K562 (cell line): ENCODE measurements at regions not wholly inside any gene's neighbourhood (a gene's known extent, or its start where the extent isn't known, plus 50 kb on each side); places are given as distances from the start of the nearest gene placed in this dataset.

Source experiments
- ARID1B ChIP-seq: fragments of 450-650 bp; IDR thresholded peaks from 2 replicates; pipeline ENCODE4 v1.6.1; 2016; ENCODE audit warnings: antibody characterized with exemption, mild to moderate bottlenecking, inconsistent platforms
- ARID2 ChIP-seq: fragments of 450-650 bp; IDR thresholded peaks from 2 replicates; pipeline ENCODE4 v1.6.1; 2017; ENCODE audit warnings: antibody characterized with exemption, mild to moderate bottlenecking
- CBFA2T2 ChIP-seq: fragments of 450-650 bp; conservative IDR thresholded peaks from 2 replicates; pipeline ENCODE4 v1.6.1; 2017; ENCODE audit warnings: mild to moderate bottlenecking
- CBFA2T3 ChIP-seq: fragments of 450-650 bp; IDR thresholded peaks from 2 replicates; pipeline ENCODE4 v1.6.1; 2017
- CXXC5 ChIP-seq: fragments of 250-450 bp; sonication (Bioruptor Pico); IDR thresholded peaks from 2 replicates; pipeline ENCODE4 v1.8.0; 2022; ENCODE audit warnings: inconsistent platforms, mild to moderate bottlenecking, moderate library complexity
- E2F1 ChIP-seq: sonication (generic); formaldehyde crosslinking; IDR thresholded peaks from 2 replicates; pipeline ENCODE4 v1.8.1; 2023; ENCODE audit warnings: mild to moderate bottlenecking, missing genetic modification reagents, moderate library complexity
- EP300 ChIP-seq: IDR thresholded peaks from 2 replicates; pipeline ENCODE4 v1.6.1; 2012; ENCODE audit warnings: low read length, improper control_type of control experiment
- FOXA1 ChIP-seq: fragments of 450-650 bp; IDR thresholded peaks from 2 replicates; pipeline ENCODE4 v1.6.1; 2016; ENCODE audit warnings: mild to moderate bottlenecking, borderline replicate concordance
- LCOR ChIP-seq: sonication (generic); formaldehyde crosslinking; IDR thresholded peaks from 2 replicates; pipeline ENCODE4 v1.8.0; 2022; ENCODE audit warnings: mild to moderate bottlenecking, missing genetic modification reagents
- NCOR1 ChIP-seq: fragments of 450-650 bp; IDR thresholded peaks from 2 replicates; pipeline ENCODE4 v1.6.1; 2016; ENCODE audit warnings: mild to moderate bottlenecking, moderate library complexity
- POLR2AphosphoS5 ChIP-seq: IDR thresholded peaks from 2 replicates; pipeline ENCODE4 v1.6.1; 2011; ENCODE audit warnings: mild to moderate bottlenecking, low read depth, low read length, moderate library complexity; ENCODE audit not compliant: control insufficient read depth, insufficient read depth
- POLR2G ChIP-seq: fragments of 200-400 bp; formaldehyde crosslinking; IDR thresholded peaks from 2 replicates; pipeline ENCODE4 v1.6.1; 2017; ENCODE audit warnings: low read depth, mild to moderate bottlenecking, antibody characterized with exemption, low read length, moderate library complexity
- SMARCA4 ChIP-seq: fragments of 450-650 bp; IDR thresholded peaks from 2 replicates; pipeline ENCODE4 v1.6.1; 2016
- SMARCE1 ChIP-seq: fragments of 450-650 bp; IDR thresholded peaks from 2 replicates; pipeline ENCODE4 v1.7.1; 2016; ENCODE audit warnings: mild to moderate bottlenecking
- TCF3 ChIP-seq: sonication (generic); formaldehyde crosslinking; IDR thresholded peaks from 2 replicates; pipeline ENCODE4 v1.4.0; 2020; ENCODE audit warnings: mild to moderate bottlenecking, missing genetic modification reagents
- TEAD4 ChIP-seq, 2 experiments: sonication (generic) in 1 of 2; formaldehyde crosslinking in 1 of 2; IDR thresholded peaks; 2 replicates each; pipeline versions ENCODE4 v1.6.1 to v1.8.0; 2012 to 2022; ENCODE audit warnings: borderline replicate concordance in 1 of 2, inconsistent platforms in 1 of 2, low read length in 1 of 2, mild to moderate bottlenecking in 1 of 2, missing genetic modification reagents in 1 of 2
- TRIM24 ChIP-seq, 2 experiments: fragments of 450-650 bp; IDR thresholded peaks; 2 replicates each; pipeline ENCODE4 v1.6.1; 2016
- USF1 ChIP-seq: sonication (generic); formaldehyde crosslinking; IDR thresholded peaks from 2 replicates; pipeline ENCODE4 v1.9.0; 2022; ENCODE audit warnings: mild to moderate bottlenecking, missing genetic modification reagents
- ZNF121 ChIP-seq: sonication (generic); formaldehyde crosslinking; conservative IDR thresholded peaks from 2 replicates; pipeline ENCODE4 v1.8.0; 2022; ENCODE audit warnings: missing genetic modification reagents
- ZNF384 ChIP-seq: IDR thresholded peaks from 2 replicates; pipeline ENCODE4 v1.6.1; 2012; ENCODE audit warnings: low read depth, low read length, improper control_type of control experiment
- ZNF395 ChIP-seq: fragments of 200-800 bp; sonication (Bioruptor generic); IDR thresholded peaks from 2 replicates; pipeline ENCODE4 v1.6.1; 2017; ENCODE audit warnings: missing genetic modification characterization, missing compliant biosample characterization
- ZNF764 ChIP-seq: fragments of 250-450 bp; sonication (Bioruptor Pico); IDR thresholded peaks from 2 replicates; pipeline ENCODE4 v1.4.0; 2020; ENCODE audit warnings: low read depth, mild to moderate bottlenecking, moderate library complexity

GRCh38 chr11:95717314-95717713 is 72.3 kb downstream of the FAM76B start (continued):
- no peak for TF ChIP-seq ARID2
- TF ChIP-seq TCF3 = peak; percentile 71
- TF ChIP-seq FOXA1 = no peak
- TF ChIP-seq CBFA2T3 = peak; percentile 85
- TF ChIP-seq E2F1 = no peak
- TF ChIP-seq ZNF395 (CRISPR knock-in tag) = no peak
- peak; percentile 74 for TF ChIP-seq ARID1B
- peak in 1 of 2 experiments; percentile 50; a peak in 1 of 4 replicates for TF ChIP-seq TRIM24 (IDR thresholded peaks at IDR 0.05)
- TF ChIP-seq NCOR1 = peak; percentile 40; the same call in 1 of the 2 replicates
- peak; percentile 43; the same call in 1 of the 2 replicates for TF ChIP-seq ZNF384
- no peak for TF ChIP-seq ZNF764 (CRISPR knock-in tag)
- TF ChIP-seq USF1 = no peak
- no peak for TF ChIP-seq LCOR (CRISPR knock-in tag)
- TF ChIP-seq EP300 = peak; percentile 37; the same call in 1 of the 2 replicates
- peak; percentile 57; the same call in 1 of the 2 replicates for TF ChIP-seq SMARCA4
- peak; percentile 63; the same call in 1 of the 2 replicates for TF ChIP-seq TEAD4 (IDR thresholded peaks at IDR 0.05; ENCODE audit: low read length)
- TF ChIP-seq TEAD4 (CRISPR knock-in tag; IDR thresholded peaks at IDR 0.05; ENCODE audit: borderline replicate concordance) = no peak
- TF ChIP-seq SMARCE1 = peak; percentile 21; the same call in 1 of the 2 replicates
- TF ChIP-seq CXXC5 (CRISPR knock-in tag) = no peak
- TF ChIP-seq ZNF121 (CRISPR knock-in tag) = no peak
- TF ChIP-seq CBFA2T2 = peak; percentile 77
- TF ChIP-seq POLR2AphosphoS5 = 0 out of 2 replicates have a peak, but pooled peaks have one; percentile 33
- TF ChIP-seq POLR2G = no peak
